B cell (primary cell): ENCODE measurements at regions not wholly inside any gene's neighbourhood (a gene's known extent, or its start where the extent isn't known, plus 50 kb on each side); places are given as distances from the start of the nearest gene placed in this dataset.

Experiments
- EZH2 ChIP-seq: IDR thresholded peaks from 2 replicates; pipeline ENCODE4 v1.6.1; 2012; ENCODE audit warnings: borderline replicate concordance, low read depth, mild to moderate bottlenecking, moderate library complexity, low read length; ENCODE audit not compliant: insufficient read depth, poor library complexity, severe bottlenecking
- TF ChIP-seq, protein P1 (sequence below): fragments of 200-600 bp; IDR thresholded peaks from one replicate; pipeline ENCODE4 v1.8.0; 2022; ENCODE audit warnings: antibody characterized with exemption, mild to moderate bottlenecking

DNA sequence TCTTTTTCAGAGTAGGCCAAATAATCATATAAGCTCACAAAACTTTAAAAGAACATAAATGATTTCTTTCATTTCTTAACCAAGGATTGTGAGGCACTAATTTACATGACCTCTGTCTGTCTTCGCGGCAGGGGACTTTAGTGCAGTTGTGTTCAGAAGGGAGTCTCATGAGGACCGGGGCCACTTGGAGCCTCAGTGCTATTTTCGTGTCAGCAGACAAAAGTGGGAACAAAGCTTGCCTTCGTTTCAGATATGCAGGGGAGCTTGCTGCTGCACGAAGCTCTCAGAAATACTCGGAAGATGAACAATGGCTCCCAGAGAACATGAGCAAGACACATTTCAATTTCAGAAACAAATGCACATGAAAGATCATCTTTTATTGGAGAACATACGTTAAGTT, 497.0 kb downstream of the CDH26 start:
- TF ChIP-seq, protein P1, sequence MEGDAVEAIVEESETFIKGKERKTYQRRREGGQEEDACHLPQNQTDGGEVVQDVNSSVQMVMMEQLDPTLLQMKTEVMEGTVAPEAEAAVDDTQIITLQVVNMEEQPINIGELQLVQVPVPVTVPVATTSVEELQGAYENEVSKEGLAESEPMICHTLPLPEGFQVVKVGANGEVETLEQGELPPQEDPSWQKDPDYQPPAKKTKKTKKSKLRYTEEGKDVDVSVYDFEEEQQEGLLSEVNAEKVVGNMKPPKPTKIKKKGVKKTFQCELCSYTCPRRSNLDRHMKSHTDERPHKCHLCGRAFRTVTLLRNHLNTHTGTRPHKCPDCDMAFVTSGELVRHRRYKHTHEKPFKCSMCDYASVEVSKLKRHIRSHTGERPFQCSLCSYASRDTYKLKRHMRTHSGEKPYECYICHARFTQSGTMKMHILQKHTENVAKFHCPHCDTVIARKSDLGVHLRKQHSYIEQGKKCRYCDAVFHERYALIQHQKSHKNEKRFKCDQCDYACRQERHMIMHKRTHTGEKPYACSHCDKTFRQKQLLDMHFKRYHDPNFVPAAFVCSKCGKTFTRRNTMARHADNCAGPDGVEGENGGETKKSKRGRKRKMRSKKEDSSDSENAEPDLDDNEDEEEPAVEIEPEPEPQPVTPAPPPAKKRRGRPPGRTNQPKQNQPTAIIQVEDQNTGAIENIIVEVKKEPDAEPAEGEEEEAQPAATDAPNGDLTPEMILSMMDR = no peak
- TF ChIP-seq EZH2 = no peak
